ENCODE measurements at regions not wholly inside any gene's neighbourhood (a gene's known extent, or its start where the extent isn't known, plus 50 kb on each side); places are given as distances from the start of the nearest gene placed in this dataset.

DNA sequence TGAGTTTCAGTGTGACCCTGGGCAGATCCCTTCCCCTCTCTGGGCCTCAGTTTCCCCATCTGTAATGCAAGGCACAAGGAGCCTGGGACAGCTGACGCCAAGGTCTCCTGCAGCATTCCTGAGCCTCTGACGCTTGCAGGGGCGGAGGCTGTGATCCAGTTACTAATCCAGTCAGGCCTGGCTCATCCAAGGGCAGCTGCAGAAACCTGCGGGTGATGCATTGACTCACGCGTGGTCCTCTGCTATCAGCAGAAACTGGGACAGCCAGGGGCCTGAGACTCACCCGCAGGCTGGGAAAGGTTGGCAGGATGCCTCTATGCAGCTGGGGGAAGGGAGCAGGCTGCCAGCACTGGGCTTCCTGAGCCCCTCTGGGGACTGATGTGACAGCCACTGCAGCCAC is 65.0 kb upstream of the SIRPA start:
- Histone ChIP-seq H3K4me1 (peaks cover 5 to 40% (median 31%) of the 10 kb centered on the region in 3 donors), H3K27ac (peak overlapping the region in 2 of 4 donors; percentile 7 to 20), H3K36me3 (no peaks in the 10 kb centered on the region), H3K9me3 (no peaks in the 10 kb centered on the region), H3K4me3 (no peak overlapping the region), H3K27me3 (peaks cover 0 to 9% (median 0%) of the 10 kb centered on the region in 4 donors)
- intact Hi-C loops (cut with DNase I) = no loop called here
- no peak for DNase-seq
- WGBS, 2 donors = 16 to 37% methylated on average over 2 to 4 of the region's 7 CpGs
- TF ChIP-seq POLR2A (IDR thresholded peaks at IDR 0.05) = no peak

GRCh38 chr20:1829531-1829930 is 65.7 kb upstream of the SIRPA start:
- Histone ChIP-seq H3K27me3 (peaks cover 0 to 9% (median 0%) of the 10 kb centered on the region in 4 donors), H3K27ac (peak overlapping the region in 2 of 4 donors; percentile 13 to 20), H3K4me1 (peaks cover 5 to 35% (median 31%) of the 10 kb centered on the region in 3 donors), H3K9me3 (no peaks in the 10 kb centered on the region), H3K4me3 (no peak overlapping the region), H3K36me3 (no peaks in the 10 kb centered on the region)
- intact Hi-C loops (cut with DNase I) = no loop called here
- WGBS, 2 donors = 34 to 44% methylated on average over 9 of the region's 9 CpGs
- TF ChIP-seq, protein P1, sequence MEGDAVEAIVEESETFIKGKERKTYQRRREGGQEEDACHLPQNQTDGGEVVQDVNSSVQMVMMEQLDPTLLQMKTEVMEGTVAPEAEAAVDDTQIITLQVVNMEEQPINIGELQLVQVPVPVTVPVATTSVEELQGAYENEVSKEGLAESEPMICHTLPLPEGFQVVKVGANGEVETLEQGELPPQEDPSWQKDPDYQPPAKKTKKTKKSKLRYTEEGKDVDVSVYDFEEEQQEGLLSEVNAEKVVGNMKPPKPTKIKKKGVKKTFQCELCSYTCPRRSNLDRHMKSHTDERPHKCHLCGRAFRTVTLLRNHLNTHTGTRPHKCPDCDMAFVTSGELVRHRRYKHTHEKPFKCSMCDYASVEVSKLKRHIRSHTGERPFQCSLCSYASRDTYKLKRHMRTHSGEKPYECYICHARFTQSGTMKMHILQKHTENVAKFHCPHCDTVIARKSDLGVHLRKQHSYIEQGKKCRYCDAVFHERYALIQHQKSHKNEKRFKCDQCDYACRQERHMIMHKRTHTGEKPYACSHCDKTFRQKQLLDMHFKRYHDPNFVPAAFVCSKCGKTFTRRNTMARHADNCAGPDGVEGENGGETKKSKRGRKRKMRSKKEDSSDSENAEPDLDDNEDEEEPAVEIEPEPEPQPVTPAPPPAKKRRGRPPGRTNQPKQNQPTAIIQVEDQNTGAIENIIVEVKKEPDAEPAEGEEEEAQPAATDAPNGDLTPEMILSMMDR (IDR thresholded peaks at IDR 0.05) = no peak
- TF ChIP-seq POLR2A (IDR thresholded peaks at IDR 0.05) = no peak
- DNase-seq = no peak

DNA sequence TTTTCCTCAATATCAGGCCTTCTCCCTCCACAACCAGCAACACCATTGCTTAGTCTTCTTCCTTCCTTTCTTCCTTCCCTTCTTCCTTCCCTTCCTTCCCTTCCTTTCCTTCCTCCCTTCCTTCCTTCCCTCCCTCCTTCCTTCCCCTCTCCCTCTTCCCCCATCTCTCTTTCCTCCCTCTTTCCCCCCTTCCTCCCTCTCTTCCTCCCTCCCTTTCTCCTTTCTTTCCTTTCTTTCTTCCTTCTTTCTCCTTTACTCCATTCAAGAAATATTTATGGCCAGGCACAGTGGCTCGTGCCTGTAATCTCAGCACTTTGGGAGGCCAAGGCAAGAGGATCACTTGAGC is 66.4 kb upstream of the SIRPA start:
- DNase-seq = no peak
- intact Hi-C loops (cut with DNase I) = no loop called here
- peaks cover 0 to 9% (median 0%) of the 10 kb centered on the region in 4 donors for H3K27me3 ChIP-seq
- peak overlapping the region; percentile 55 to 84 (median 74) for H3K27ac ChIP-seq
- H3K4me1 ChIP-seq = peaks cover 5 to 35% (median 31%) of the 10 kb centered on the region in 3 donors
- H3K4me3 ChIP-seq = no peak overlapping the region
- TF ChIP-seq, protein P1 (IDR thresholded peaks at IDR 0.05) = no peak
- TF ChIP-seq POLR2A (IDR thresholded peaks at IDR 0.05) = no peak
- H3K9me3 ChIP-seq = no peaks in the 10 kb centered on the region
- 43 to 88% methylated on average over 1 of the region's 1 CpG for WGBS, 2 donors
- H3K36me3 ChIP-seq = no peaks in the 10 kb centered on the region

DNA sequence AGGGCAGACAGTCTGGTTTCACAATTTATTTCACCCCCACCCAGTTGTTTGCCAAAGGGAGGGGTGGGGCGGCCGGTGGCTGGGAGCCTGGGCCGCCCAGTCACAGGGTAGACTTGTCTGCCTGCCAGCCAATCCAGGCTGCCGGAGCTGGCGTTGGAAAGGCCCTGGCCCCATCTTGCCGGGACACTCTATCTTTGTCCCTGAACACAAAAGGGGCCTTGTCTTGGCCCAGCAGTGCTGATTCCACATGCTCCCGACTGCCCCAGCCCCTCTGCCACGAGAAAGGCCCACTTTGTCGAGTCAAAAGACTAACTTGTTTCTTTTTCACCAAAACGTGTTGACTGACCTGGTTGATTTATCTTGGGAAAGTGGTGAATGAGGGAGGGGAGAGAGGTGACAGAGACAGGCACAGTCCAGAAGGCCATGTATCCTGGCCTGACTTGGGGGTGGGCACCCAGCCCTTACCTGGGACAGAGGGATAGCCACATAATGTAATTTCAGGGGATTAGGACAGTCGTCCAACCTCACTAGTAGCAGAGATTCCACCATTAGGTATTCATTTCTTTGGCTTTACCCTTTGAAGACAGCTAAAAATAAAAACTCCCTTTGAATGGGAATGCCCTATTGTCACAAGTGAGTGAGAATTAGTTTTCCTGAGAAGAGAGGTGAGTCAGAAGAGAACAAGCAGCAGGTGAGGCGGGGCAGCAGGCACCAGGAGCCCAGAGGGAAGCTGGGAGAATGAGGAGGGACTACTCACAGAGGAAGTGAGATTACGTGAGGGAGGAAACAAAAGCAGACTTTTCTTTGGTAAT is 67.0 kb upstream of the SIRPA start:
- peak overlapping the region; percentile 55 to 84 (median 74) for H3K27ac ChIP-seq
- no peaks in the 10 kb centered on the region for H3K36me3 ChIP-seq
- WGBS, 2 donors = 34 to 54% methylated on average over 4 to 11 of the region's 13 CpGs
- H3K27me3 ChIP-seq = peaks cover 0 to 9% (median 0%) of the 10 kb centered on the region in 4 donors
- intact Hi-C loops (cut with DNase I) = no loop called here
- TF ChIP-seq POLR2A (IDR thresholded peaks at IDR 0.05) = peak in 1 of 4 donors; percentile 19
- TF ChIP-seq, protein P1 (IDR thresholded peaks at IDR 0.05) = no peak
- H3K9me3 ChIP-seq = no peaks in the 10 kb centered on the region
- H3K4me3 ChIP-seq = no peak overlapping the region
- no peak for DNase-seq
- H3K4me1 ChIP-seq = peaks cover 5 to 35% (median 31%) of the 10 kb centered on the region in 3 donors

DNA sequence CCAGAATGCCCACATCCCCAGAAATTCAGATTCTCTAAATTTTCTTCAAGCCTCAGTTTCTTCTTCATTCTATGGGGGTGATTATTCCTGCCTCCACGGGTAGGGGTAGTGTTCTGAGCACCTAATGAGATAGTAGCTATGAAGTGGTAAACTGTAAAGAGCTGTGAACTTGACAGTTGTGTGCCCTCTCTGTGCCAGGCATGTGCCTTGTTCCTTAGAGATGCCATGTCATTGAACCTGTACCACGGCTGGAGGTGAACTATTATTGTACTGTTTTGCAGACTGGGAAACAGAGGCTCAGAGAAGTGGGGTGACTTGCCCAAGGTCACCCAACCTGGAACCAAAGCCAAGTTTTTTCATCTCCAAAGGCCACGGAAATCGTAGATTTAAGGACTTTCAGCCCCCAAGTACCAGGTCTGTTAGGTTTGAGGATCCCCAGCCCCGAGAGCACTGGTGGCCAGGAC is 67.7 kb upstream of the SIRPA start:
- Histone ChIP-seq H3K4me3 (no peak overlapping the region), H3K9me3 (no peaks in the 10 kb centered on the region), H3K27me3 (peaks cover 0 to 4% (median 0%) of the 10 kb centered on the region in 4 donors), H3K36me3 (no peaks in the 10 kb centered on the region), H3K27ac (peak overlapping the region; percentile 55 to 84 (median 74)), H3K4me1 (peaks cover 5 to 35% (median 31%) of the 10 kb centered on the region in 3 donors)
- TF ChIP-seq POLR2A (IDR thresholded peaks at IDR 0.05) = no peak
- TF ChIP-seq, protein P1 (IDR thresholded peaks at IDR 0.05) = no peak
- DNase-seq = no peak
- WGBS, 2 donors = 49 to 53% methylated on average over 2 to 5 of the region's 5 CpGs
- intact Hi-C loops (cut with DNase I) = no loop called here

Measured in esophagus squamous epithelium (tissue), 5 donors.